GM12864 (cell line): ENCODE measurements at regions not wholly inside any gene's neighbourhood (a gene's known extent, or its start where the extent isn't known, plus 50 kb on each side); places are given as distances from the start of the nearest gene placed in this dataset.

Experiments used
- DNase-seq: peaks from one replicate; pipeline ENCODE4 v3.0.0-alpha.2; 2011; ENCODE audit warnings: low read depth
- H3K4me3 ChIP-seq: 2 replicates; pipeline ENCODE4 v1.5.1; 2011; ENCODE audit warnings: mild to moderate bottlenecking, low read depth, low read length, control low read depth
- CTCF ChIP-seq: IDR thresholded peaks from 2 replicates; pipeline ENCODE4 v1.5.1; 2011; ENCODE audit warnings: low read depth, mild to moderate bottlenecking, moderate library complexity, low read length, control low read depth, inconsistent platforms; ENCODE audit errors: missing control alignments

- peak; percentile 41 for TF ChIP-seq CTCF
- peak overlapping the region; percentile 21; the same call in 1 of the 2 replicates for H3K4me3 ChIP-seq
- no peak for DNase-seq
These were observed 395.2 kb upstream of the DCN start for GRCh38 chr12:91577586-91578539.

- TF ChIP-seq CTCF = no peak
- H3K4me3 ChIP-seq = no peak overlapping the region
- no peak for DNase-seq
These were observed 393.8 kb upstream of the DCN start for GRCh38 chr12:91576432-91576831.

GRCh38 chr12:91575630-91576029 is 393.0 kb upstream of the DCN start:
- no peak for DNase-seq
- no peak overlapping the region for H3K4me3 ChIP-seq
- TF ChIP-seq CTCF = no peak

- TF ChIP-seq CTCF = no peak
- DNase-seq = no peak
- H3K4me3 ChIP-seq = no peak overlapping the region
These were observed 392.4 kb upstream of the DCN start for GRCh38 chr12:91574975-91575374.

GRCh38 chr12:91574391-91574790 is 391.8 kb upstream of the DCN start:
- no peak overlapping the region for H3K4me3 ChIP-seq
- no peak for TF ChIP-seq CTCF
- DNase-seq = no peak

- DNase-seq = no peak
- no peak overlapping the region for H3K4me3 ChIP-seq
- TF ChIP-seq CTCF = no peak
These were observed 390.3 kb upstream of the DCN start for GRCh38 chr12:91572869-91573268.

GRCh38 chr12:91567100-91567485 is 384.5 kb upstream of the DCN start:
- TF ChIP-seq CTCF = no peak
- no peak overlapping the region for H3K4me3 ChIP-seq
- no peak for DNase-seq
